Transverse colon (tissue), 4 donors: ENCODE measurements at regions not wholly inside any gene's neighbourhood (a gene's known extent, or its start where the extent isn't known, plus 50 kb on each side); places are given as distances from the start of the nearest gene placed in this dataset.

Experiments used
- DNase-seq: peaks from one replicate; pipeline ENCODE4 v3.0.0-alpha.2; 2019
- H3K27ac ChIP-seq, 4 donors: fragments of 200-600 bp; sonication (generic); 2 replicates each; pipeline ENCODE4 v1.5.1; 2016 to 2018; ENCODE audit warnings: inconsistent platforms in 4 of 4
- H3K27me3 ChIP-seq: fragments of 200-600 bp; sonication (generic); 2 replicates; pipeline ENCODE4 v1.5.1; 2017; ENCODE audit warnings: inconsistent platforms
- H3K36me3 ChIP-seq, 4 donors: fragments of 200-600 bp; sonication (generic); 2 replicates each; pipeline ENCODE4 v1.5.1; 2017 to 2019; ENCODE audit warnings: inconsistent platforms in 4 of 4
- H3K4me1 ChIP-seq, 4 donors: fragments of 200-600 bp; sonication (generic); 2 replicates each; pipeline ENCODE4 v1.5.1; 2017 to 2020; ENCODE audit warnings: inconsistent platforms in 4 of 4
- H3K4me3 ChIP-seq, 4 donors: fragments of 200-600 bp; sonication (generic); 1 replicate in 1 of 4; 2 replicates in 3 of 4; pipeline versions ENCODE4 v1.5.1 to v1.6.1; 2017 to 2019; ENCODE audit warnings: inconsistent platforms in 4 of 4
- H3K9me3 ChIP-seq, 2 donors: fragments of 200-600 bp; sonication (generic); 2 replicates each; pipeline ENCODE4 v1.5.1; 2017 to 2019; ENCODE audit warnings: inconsistent platforms in 2 of 2
- CTCF ChIP-seq, 5 experiments: fragments of 200-600 bp in 3 of 5; fragments of 450-650 bp in 2 of 5; sonication (generic) in 3 of 5; IDR thresholded peaks; 1 replicate in 2 of 5; 2 replicates in 3 of 5; pipeline ENCODE4 v1.5.1; 2016 to 2017; ENCODE audit warnings: antibody characterized with exemption in 5 of 5, inconsistent platforms in 3 of 5, mild to moderate bottlenecking in 2 of 5, moderate library complexity in 1 of 5
- EP300 ChIP-seq: sonication (generic); formaldehyde crosslinking; IDR thresholded peaks from one replicate; pipeline ENCODE4 v1.6.1; 2017; ENCODE audit warnings: antibody characterized with exemption, low read depth
- POLR2A ChIP-seq: fragments of 450-650 bp; IDR thresholded peaks from one replicate; pipeline ENCODE4 v1.6.1; 2016; ENCODE audit warnings: antibody characterized with exemption, mild to moderate bottlenecking, moderate library complexity
- POLR2AphosphoS5 ChIP-seq, 3 donors: sonication (generic); formaldehyde crosslinking; IDR thresholded peaks; one replicate each; pipeline ENCODE4 v1.6.1; 2016; ENCODE audit warnings: antibody characterized with exemption in 3 of 3
- WGBS, 2 donors: methylation state at CpG; one replicate each; pipeline ENCODE4 v1.1.5; 2018; ENCODE audit warnings: low coverage in 1 of 2; 5-methylcytosine and 5-hydroxymethylcytosine counted together
- in situ Hi-C, 4 donors: fragments of 200-750 bp; cut with MboI; loops; one replicate each; pipeline versions ENCODE4 v1.15.0 to v1.15.1; 2017; ENCODE audit warnings: low sequenced_read_pairs in 3 of 4, low pct_ligation_motif_present in 1 of 4, low pct_unique_long_range_greater_than_20kb in 1 of 4
- intact Hi-C: fragments of 100-400 bp; cut with DNase I; formaldehyde crosslinking; loops from one replicate; pipeline ENCODE4 v1.15.1; 2023; ENCODE audit warnings: low total_unique reads

DNA sequence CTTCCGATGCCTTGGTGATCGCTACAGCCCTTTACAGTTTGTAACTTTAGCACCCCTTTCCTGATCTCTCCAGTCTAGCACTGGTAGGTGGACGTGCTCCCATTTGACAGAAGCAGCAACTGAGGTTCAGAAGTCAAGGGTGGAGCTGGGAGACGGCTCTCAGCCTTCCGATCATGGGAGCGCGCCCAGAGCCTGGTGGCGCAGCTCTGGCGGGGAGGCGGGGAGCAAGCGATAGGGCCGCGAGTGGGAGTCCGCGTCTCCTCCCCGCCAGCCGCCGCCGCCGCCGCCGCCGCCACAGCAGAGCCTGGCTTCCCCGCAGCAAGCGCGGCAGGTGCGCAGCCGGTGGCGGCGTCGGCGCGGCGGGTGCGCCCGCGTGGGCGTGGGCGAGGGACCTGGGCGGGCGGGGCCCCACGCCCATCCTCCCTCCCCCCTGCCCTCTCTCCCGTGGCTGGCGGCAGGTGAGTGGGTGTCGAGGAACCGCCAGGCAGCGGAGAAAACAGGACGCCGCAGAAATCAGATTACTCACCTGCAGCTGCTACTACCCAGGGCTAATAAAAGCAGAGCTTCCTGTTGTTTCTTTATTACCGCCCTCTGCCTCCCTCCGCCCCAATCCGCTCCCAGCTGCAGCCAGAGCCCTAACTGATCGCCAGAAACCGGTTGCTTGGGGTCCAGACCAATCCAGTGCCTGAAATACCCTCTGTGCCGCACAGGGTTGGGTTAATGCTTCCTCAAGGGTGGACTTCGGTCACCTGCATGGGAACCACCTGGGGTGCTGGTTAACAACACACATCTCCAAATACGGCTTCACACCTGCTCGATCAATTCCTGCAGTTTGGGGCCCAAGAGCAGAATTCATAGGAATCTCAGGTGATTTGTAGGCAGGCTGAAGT, 60.2 kb upstream of the ID3 start:
- 8% methylated on average over 31 of the region's 58 CpGs; no CpG with 5 or more reads in 1 of the 2 donors for WGBS, 2 donors
- H3K4me1 ChIP-seq, result peaks cover 0 to 15% (median 12%) of the 10 kb centered on the region in 4 donors
- no peak for TF ChIP-seq EP300
- peak; percentile 41 to 51 (median 48) for TF ChIP-seq POLR2AphosphoS5 (IDR thresholded peaks at IDR 0.05)
- TF ChIP-seq CTCF (IDR thresholded peaks at IDR 0.05), result no peak
- peak; percentile 48 for TF ChIP-seq POLR2A
- no peaks in the 10 kb centered on the region for H3K9me3 ChIP-seq
- DNase-seq, result peak; percentile 85
- H3K36me3 ChIP-seq, result no peaks in the 10 kb centered on the region
- peak overlapping the region; percentile 51 to 78 (median 68) for H3K27ac ChIP-seq
- intact Hi-C loops, result no loop called here
- no peaks in the 10 kb centered on the region for H3K27me3 ChIP-seq
- in situ Hi-C loops, result no loop called here
- H3K4me3 ChIP-seq, result peak overlapping the region in 3 of 4 donors; percentile 26 to 42 (median 37)

DNA sequence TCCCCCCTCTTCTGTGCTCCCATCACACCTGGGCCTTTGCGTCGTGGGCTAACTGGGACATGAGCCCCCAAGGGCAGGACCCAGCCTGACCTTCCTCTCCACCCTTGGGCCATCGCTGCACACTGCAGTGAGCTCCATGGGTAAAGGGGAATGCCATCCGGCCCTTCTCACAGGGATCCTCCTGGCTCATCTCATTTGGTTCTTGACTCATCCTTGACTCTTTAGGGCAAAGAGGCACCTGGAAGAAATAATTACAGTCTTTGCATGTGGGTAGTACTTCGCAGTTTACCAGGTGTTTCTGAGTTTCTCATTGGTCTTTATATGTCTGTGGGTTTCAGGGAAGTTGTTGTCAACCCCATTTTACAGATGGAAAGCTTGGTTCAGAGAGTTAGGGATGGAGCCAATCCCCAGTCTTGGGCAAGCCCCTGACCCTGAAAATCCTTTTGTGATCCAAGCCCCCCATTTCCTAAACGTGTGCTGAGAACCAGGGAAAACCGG, 59.3 kb upstream of the ID3 start:
- Histone ChIP-seq H3K27me3 (no peaks in the 10 kb centered on the region), H3K36me3 (no peaks in the 10 kb centered on the region), H3K9me3 (no peaks in the 10 kb centered on the region), H3K4me1 (peaks cover 0 to 15% (median 12%) of the 10 kb centered on the region in 4 donors), H3K4me3 (no peak overlapping the region), H3K27ac (peak overlapping the region in 2 of 4 donors; percentile 63 to 78)
- no peak for TF ChIP-seq POLR2A
- TF ChIP-seq EP300, result no peak
- TF ChIP-seq POLR2AphosphoS5 (IDR thresholded peaks at IDR 0.05), result no peak
- no peak for TF ChIP-seq CTCF (IDR thresholded peaks at IDR 0.05)
- in situ Hi-C loops, result no loop called here
- intact Hi-C loops, result no loop called here
- 82 to 100% methylated on average over 1 to 7 of the region's 7 CpGs for WGBS, 2 donors
- no peak for DNase-seq

GRCh38 chr1:23617084-23617521, 57.8 kb upstream of the ID3 start:
- in situ Hi-C loops (no loop called here), intact Hi-C loops (no loop called here)
- WGBS, 2 donors, result 71 to 72% methylated on average over 1 to 8 of the region's 8 CpGs
- H3K27ac ChIP-seq, result no peak overlapping the region
- H3K4me3 ChIP-seq, result no peak overlapping the region
- TF ChIP-seq EP300 (no peak), POLR2AphosphoS5 (IDR thresholded peaks at IDR 0.05) (no peak), CTCF (IDR thresholded peaks at IDR 0.05) (no peak), POLR2A (no peak)
- H3K36me3 ChIP-seq, result no peaks in the 10 kb centered on the region
- no peak for DNase-seq
- no peaks in the 10 kb centered on the region for H3K9me3 ChIP-seq
- H3K27me3 ChIP-seq, result no peaks in the 10 kb centered on the region
- H3K4me1 ChIP-seq, result peaks cover 0 to 15% (median 12%) of the 10 kb centered on the region in 4 donors

GRCh38 chr1:23616292-23616824, 57.1 kb upstream of the ID3 start:
- DNase-seq, result no peak
- Histone ChIP-seq H3K36me3 (no peaks in the 10 kb centered on the region), H3K9me3 (no peaks in the 10 kb centered on the region), H3K27ac (no peak overlapping the region), H3K27me3 (no peaks in the 10 kb centered on the region), H3K4me1 (peaks cover 0 to 15% (median 12%) of the 10 kb centered on the region in 4 donors), H3K4me3 (no peak overlapping the region)
- WGBS, 2 donors, result 95 to 100% methylated on average over 2 to 5 of the region's 5 CpGs
- TF ChIP-seq EP300 (no peak), POLR2A (no peak), POLR2AphosphoS5 (IDR thresholded peaks at IDR 0.05) (no peak)
- intact Hi-C loops, result no loop called here
- in situ Hi-C loops, result no loop called here
